NCI-H2171 (cell line): ENCODE measurements at regions not wholly inside any gene's neighbourhood (a gene's known extent, or its start where the extent isn't known, plus 50 kb on each side); places are given as distances from the start of the nearest gene placed in this dataset.
A peak's percentile ranks its signal among the peaks of the same experiment; 100 is the strongest.

ENCODE experiments used
- DNase-seq: peaks from one replicate; lab custom pipeline; 2025; lab: John Stamatoyannopoulos, UW

- no peak for DNase-seq
These were observed 187.1 kb downstream of the KIF4B start for GRCh38 chr5:155200608-155201007.

GRCh38 chr5:155211764-155212163, 198.2 kb downstream of the KIF4B start:
- DNase-seq, result peak; percentile 60

- no peak for DNase-seq
These were observed 208.8 kb downstream of the KIF4B start for GRCh38 chr5:155222393-155222792.

GRCh38 chr5:155229135-155229534, 215.6 kb downstream of the KIF4B start:
- no peak for DNase-seq

GRCh38 chr5:155239803-155240202, 226.2 kb downstream of the KIF4B start:
- DNase-seq, result no peak

GRCh38 chr5:155250596-155250995, 237.0 kb downstream of the KIF4B start:
- no peak for DNase-seq

- DNase-seq, result no peak
These were observed 238.5 kb downstream of the KIF4B start for GRCh38 chr5:155252025-155252424.

- DNase-seq, result no peak
These were observed 239.2 kb downstream of the KIF4B start for GRCh38 chr5:155252717-155253116.

GRCh38 chr5:155254399-155254798, 240.8 kb downstream of the KIF4B start:
- DNase-seq, result no peak

- DNase-seq, result no peak
These were observed 244.6 kb downstream of the KIF4B start for GRCh38 chr5:155258161-155258560.

- DNase-seq, result no peak
These were observed 246.1 kb downstream of the KIF4B start for GRCh38 chr5:155259648-155260047.

GRCh38 chr5:155260798-155261197, 247.2 kb downstream of the KIF4B start:
- DNase-seq, result peak; percentile 53

- DNase-seq, result no peak
These were observed 249.8 kb downstream of the KIF4B start for GRCh38 chr5:155263381-155263780.

- DNase-seq, result no peak
These were observed 251.3 kb downstream of the KIF4B start for GRCh38 chr5:155264809-155265208.

GRCh38 chr5:155268770-155269425, 255.3 kb downstream of the KIF4B start:
- no peak for DNase-seq

GRCh38 chr5:155270725-155271124, 257.2 kb downstream of the KIF4B start:
- no peak for DNase-seq

- no peak for DNase-seq
These were observed 260.9 kb downstream of the KIF4B start for GRCh38 chr5:155274484-155274883.

GRCh38 chr5:155275222-155275621, 261.7 kb downstream of the KIF4B start:
- no peak for DNase-seq

- DNase-seq, result no peak
These were observed 262.7 kb downstream of the KIF4B start for GRCh38 chr5:155276231-155276630.

GRCh38 chr5:155278532-155278931, 265.0 kb downstream of the KIF4B start:
- no peak for DNase-seq

GRCh38 chr5:155282503-155283107, 269.1 kb downstream of the KIF4B start:
- no peak for DNase-seq

- no peak for DNase-seq
These were observed 272.2 kb downstream of the KIF4B start for GRCh38 chr5:155285706-155286105.

- peak; percentile 42 for DNase-seq
These were observed 277.4 kb downstream of the KIF4B start for GRCh38 chr5:155290937-155291336.

- DNase-seq, result no peak
These were observed 280.1 kb downstream of the KIF4B start for GRCh38 chr5:155293605-155294178.
